GM12878 (cell line): ENCODE measurements at regions not wholly inside any gene's neighbourhood (a gene's known extent, or its start where the extent isn't known, plus 50 kb on each side); places are given as distances from the start of the nearest gene placed in this dataset.

Experiments used
- BMI1 ChIP-seq: fragments of 450-650 bp; IDR thresholded peaks from 2 replicates; pipeline ENCODE4 v1.6.1; 2016; ENCODE audit warnings: mild to moderate bottlenecking, moderate library complexity, borderline replicate concordance
- HDAC6 ChIP-seq: fragments of 200-600 bp; sonication (generic); IDR thresholded peaks from one replicate; pipeline ENCODE4 v1.8.0; 2017; ENCODE audit warnings: antibody characterized with exemption; ENCODE audit not compliant: unreplicated experiment
- IKZF1 ChIP-seq: fragments of 450-650 bp; conservative IDR thresholded peaks from 2 replicates; pipeline ENCODE4 v1.6.1; 2017; ENCODE audit warnings: antibody characterized with exemption, mild to moderate bottlenecking
- JUNB ChIP-seq: IDR thresholded peaks from 2 replicates; pipeline ENCODE4 v1.6.1; 2016; ENCODE audit warnings: antibody characterized with exemption, mild to moderate bottlenecking
- KDM1A ChIP-seq: fragments of 200-600 bp; sonication (generic); IDR thresholded peaks from 2 replicates; pipeline ENCODE4 v1.6.1; 2016; ENCODE audit warnings: borderline replicate concordance
- MTA3 ChIP-seq: IDR thresholded peaks from 2 replicates; pipeline ENCODE4 v1.6.1; 2012; ENCODE audit warnings: low read length, inconsistent platforms, borderline replicate concordance
- MYC ChIP-seq: IDR thresholded peaks from 2 replicates; pipeline ENCODE4 v1.6.1; 2011; ENCODE audit warnings: mild to moderate bottlenecking, low read length, moderate library complexity, inconsistent platforms; ENCODE audit not compliant: insufficient read depth, insufficient replicate concordance, insufficient read length, severe bottlenecking
- NR2C2 ChIP-seq: IDR thresholded peaks from 2 replicates; pipeline ENCODE4 v1.6.1; 2011; ENCODE audit warnings: borderline replicate concordance, low read depth; ENCODE audit not compliant: control insufficient read depth, insufficient read length
- PAX8 ChIP-seq: fragments of 450-650 bp; IDR thresholded peaks from 2 replicates; pipeline ENCODE4 v1.6.1; 2017; ENCODE audit warnings: mild to moderate bottlenecking, moderate library complexity
- PBX3 ChIP-seq: IDR thresholded peaks from 2 replicates; pipeline ENCODE4 v1.6.1; 2011; ENCODE audit warnings: mild to moderate bottlenecking, low read depth, low read length, moderate library complexity; ENCODE audit not compliant: insufficient replicate concordance
- POLR2A ChIP-seq: IDR thresholded peaks from 2 replicates; pipeline ENCODE4 v1.6.1; 2011; ENCODE audit warnings: low read depth, mild to moderate bottlenecking, low read length
- POLR2AphosphoS2 ChIP-seq: IDR thresholded peaks from 2 replicates; pipeline ENCODE4 v1.6.1; 2011; ENCODE audit warnings: low read depth, mild to moderate bottlenecking, low read length, improper control_type of control experiment, moderate library complexity
- RAD51 ChIP-seq: fragments of 450-650 bp; IDR thresholded peaks from 2 replicates; pipeline ENCODE4 v1.6.1; 2016; ENCODE audit warnings: moderate library complexity, mild to moderate bottlenecking, inconsistent platforms
- RCOR1 ChIP-seq: conservative IDR thresholded peaks from 2 replicates; pipeline ENCODE4 v1.6.1; 2012; ENCODE audit warnings: low read depth, low read length, improper control_type of control experiment
- SMC3 ChIP-seq: IDR thresholded peaks from 2 replicates; pipeline ENCODE4 v1.6.1; 2011; ENCODE audit warnings: low read length, improper control_type of control experiment, borderline replicate concordance
- SREBF1 ChIP-seq: IDR thresholded peaks from 2 replicates; pipeline ENCODE4 v1.6.1; 2012; ENCODE audit warnings: mild to moderate bottlenecking, low read length
- STAT1 ChIP-seq: fragments of 450-650 bp; conservative IDR thresholded peaks from 2 replicates; pipeline ENCODE4 v1.6.1; 2014; ENCODE audit warnings: antibody characterized with exemption, mild to moderate bottlenecking
- ZNF217 ChIP-seq: fragments of 450-650 bp; IDR thresholded peaks from 2 replicates; pipeline ENCODE4 v1.6.1; 2017; ENCODE audit warnings: antibody characterized with exemption, mild to moderate bottlenecking
- ZNF622 ChIP-seq: fragments of 450-650 bp; IDR thresholded peaks from 2 replicates; pipeline ENCODE4 v1.6.1; 2017; ENCODE audit warnings: mild to moderate bottlenecking, inconsistent platforms
- ZNF687 ChIP-seq: fragments of 450-650 bp; IDR thresholded peaks from 2 replicates; pipeline ENCODE4 v1.6.1; 2017; ENCODE audit warnings: mild to moderate bottlenecking, moderate library complexity
- TF ChIP-seq, protein P1 (sequence below): IDR thresholded peaks from 2 replicates; pipeline ENCODE4 v1.6.1; 2012; ENCODE audit warnings: improper control_type of control experiment, low read depth, low read length; ENCODE audit not compliant: insufficient replicate concordance

GRCh38 chr2:198905881-198906612 lies 551.7 kb downstream of the SATB2 start (continued):
- 0 out of 2 replicates have a peak, but pooled peaks have one; percentile 45 for TF ChIP-seq ZNF687
- no peak for TF ChIP-seq ZNF622
- TF ChIP-seq IKZF1: peak; percentile 74
- TF ChIP-seq STAT1: no peak
- TF ChIP-seq PAX8: 0 out of 2 replicates have a peak, but pooled peaks have one; percentile 19
- no peak for TF ChIP-seq POLR2A
- TF ChIP-seq RCOR1: no peak; the same call in 1 of the 2 replicates
- TF ChIP-seq BMI1: peak; percentile 33; the same call in 1 of the 2 replicates
- no peak for TF ChIP-seq MTA3
- TF ChIP-seq SMC3: peak; percentile 13; the same call in 1 of the 2 replicates
- no peak for TF ChIP-seq HDAC6
- TF ChIP-seq PBX3: no peak
- no peak for TF ChIP-seq MYC
- no peak for TF ChIP-seq SREBF1
- TF ChIP-seq, protein P1, sequence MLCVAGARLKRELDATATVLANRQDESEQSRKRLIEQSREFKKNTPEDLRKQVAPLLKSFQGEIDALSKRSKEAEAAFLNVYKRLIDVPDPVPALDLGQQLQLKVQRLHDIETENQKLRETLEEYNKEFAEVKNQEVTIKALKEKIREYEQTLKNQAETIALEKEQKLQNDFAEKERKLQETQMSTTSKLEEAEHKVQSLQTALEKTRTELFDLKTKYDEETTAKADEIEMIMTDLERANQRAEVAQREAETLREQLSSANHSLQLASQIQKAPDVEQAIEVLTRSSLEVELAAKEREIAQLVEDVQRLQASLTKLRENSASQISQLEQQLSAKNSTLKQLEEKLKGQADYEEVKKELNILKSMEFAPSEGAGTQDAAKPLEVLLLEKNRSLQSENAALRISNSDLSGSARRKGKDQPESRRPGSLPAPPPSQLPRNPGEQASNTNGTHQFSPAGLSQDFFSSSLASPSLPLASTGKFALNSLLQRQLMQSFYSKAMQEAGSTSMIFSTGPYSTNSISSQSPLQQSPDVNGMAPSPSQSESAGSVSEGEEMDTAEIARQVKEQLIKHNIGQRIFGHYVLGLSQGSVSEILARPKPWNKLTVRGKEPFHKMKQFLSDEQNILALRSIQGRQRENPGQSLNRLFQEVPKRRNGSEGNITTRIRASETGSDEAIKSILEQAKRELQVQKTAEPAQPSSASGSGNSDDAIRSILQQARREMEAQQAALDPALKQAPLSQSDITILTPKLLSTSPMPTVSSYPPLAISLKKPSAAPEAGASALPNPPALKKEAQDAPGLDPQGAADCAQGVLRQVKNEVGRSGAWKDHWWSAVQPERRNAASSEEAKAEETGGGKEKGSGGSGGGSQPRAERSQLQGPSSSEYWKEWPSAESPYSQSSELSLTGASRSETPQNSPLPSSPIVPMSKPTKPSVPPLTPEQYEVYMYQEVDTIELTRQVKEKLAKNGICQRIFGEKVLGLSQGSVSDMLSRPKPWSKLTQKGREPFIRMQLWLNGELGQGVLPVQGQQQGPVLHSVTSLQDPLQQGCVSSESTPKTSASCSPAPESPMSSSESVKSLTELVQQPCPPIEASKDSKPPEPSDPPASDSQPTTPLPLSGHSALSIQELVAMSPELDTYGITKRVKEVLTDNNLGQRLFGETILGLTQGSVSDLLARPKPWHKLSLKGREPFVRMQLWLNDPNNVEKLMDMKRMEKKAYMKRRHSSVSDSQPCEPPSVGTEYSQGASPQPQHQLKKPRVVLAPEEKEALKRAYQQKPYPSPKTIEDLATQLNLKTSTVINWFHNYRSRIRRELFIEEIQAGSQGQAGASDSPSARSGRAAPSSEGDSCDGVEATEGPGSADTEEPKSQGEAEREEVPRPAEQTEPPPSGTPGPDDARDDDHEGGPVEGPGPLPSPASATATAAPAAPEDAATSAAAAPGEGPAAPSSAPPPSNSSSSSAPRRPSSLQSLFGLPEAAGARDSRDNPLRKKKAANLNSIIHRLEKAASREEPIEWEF: peak; percentile 26
- 0 out of 2 replicates have a peak, but pooled peaks have one; percentile 72 for TF ChIP-seq ZNF217
- TF ChIP-seq JUNB: no peak
- no peak for TF ChIP-seq POLR2AphosphoS2
- TF ChIP-seq RAD51: peak; percentile 79
- TF ChIP-seq NR2C2: no peak
- no peak for TF ChIP-seq KDM1A
